GM12892 (cell line): ENCODE measurements at regions not wholly inside any gene's neighbourhood (a gene's known extent, or its start where the extent isn't known, plus 50 kb on each side); places are given as distances from the start of the nearest gene placed in this dataset.
A peak's percentile ranks its signal among the peaks of the same experiment; 100 is the strongest.

Experiments
- DNase-seq: peaks from one replicate; pipeline ENCODE4 v3.0.0; 2011; ENCODE audit not compliant: insufficient read length
- FAIRE-seq: peaks from 2 replicates; lab custom pipeline; 2011; peaks lifted over from hg19 to GRCh38; lab: Jason Lieb, UNC
- POLR2A ChIP-seq: IDR thresholded peaks from 2 replicates; pipeline ENCODE4 v1.6.1; 2011; ENCODE audit warnings: low read depth, low read length, control low read depth
- POLR2AphosphoS5 ChIP-seq: IDR thresholded peaks from 2 replicates; pipeline ENCODE4 v1.6.1; 2011; ENCODE audit warnings: low read depth, low read length, control low read depth
- TAF1 ChIP-seq: IDR thresholded peaks from 2 replicates; pipeline ENCODE4 v1.6.1; 2011; ENCODE audit warnings: low read depth, mild to moderate bottlenecking, control low read depth, low read length, borderline replicate concordance

GRCh38 chr1:112807999-112808398 lies 92.9 kb upstream of the PPM1J start:
- DNase-seq (no peak), FAIRE-seq (no peak)
- TF ChIP-seq POLR2A, result no peak
- no peak for TF ChIP-seq TAF1
- TF ChIP-seq POLR2AphosphoS5, result no peak

- TF ChIP-seq TAF1 (no peak), POLR2A (no peak), POLR2AphosphoS5 (no peak)
- DNase-seq, result no peak
- FAIRE-seq, result no peak
Observed at GRCh38 chr1:112807117-112807516, 92.0 kb upstream of the PPM1J start.

GRCh38 chr1:112806090-112806642 lies 91.0 kb upstream of the PPM1J start:
- TF ChIP-seq POLR2AphosphoS5 (no peak), TAF1 (no peak), POLR2A (no peak)
- FAIRE-seq (no peak), DNase-seq (no peak)

GRCh38 chr1:112805155-112805853 lies 90.2 kb upstream of the PPM1J start:
- no peak for FAIRE-seq
- TF ChIP-seq POLR2AphosphoS5 (no peak), TAF1 (no peak), POLR2A (no peak)
- DNase-seq, result no peak

- TF ChIP-seq POLR2AphosphoS5 (no peak), TAF1 (no peak), POLR2A (no peak)
- peak; percentile 44 for DNase-seq
- FAIRE-seq, result peak; percentile 51
Observed at GRCh38 chr1:112803906-112804762, 89.0 kb upstream of the PPM1J start.

GRCh38 chr1:112800289-112800688 lies 85.2 kb upstream of the PPM1J start:
- DNase-seq (no peak), FAIRE-seq (no peak)
- TF ChIP-seq POLR2A (no peak), TAF1 (no peak), POLR2AphosphoS5 (no peak)

- no peak for FAIRE-seq
- no peak for DNase-seq
- no peak for TF ChIP-seq TAF1
Observed at GRCh38 chr1:112798292-112798691, 83.2 kb upstream of the PPM1J start.

- FAIRE-seq (no peak), DNase-seq (no peak)
- TF ChIP-seq POLR2AphosphoS5, result no peak
- TF ChIP-seq POLR2A, result no peak
- TF ChIP-seq TAF1, result no peak
Observed at GRCh38 chr1:112797224-112797623, 82.1 kb upstream of the PPM1J start.

GRCh38 chr1:112794654-112795239 lies 79.6 kb upstream of the PPM1J start:
- TF ChIP-seq POLR2A (no peak), POLR2AphosphoS5 (no peak), TAF1 (no peak)
- FAIRE-seq (no peak), DNase-seq (no peak)

GRCh38 chr1:112793631-112794565 lies 78.8 kb upstream of the PPM1J start:
- FAIRE-seq, result no peak
- TF ChIP-seq TAF1 (no peak), POLR2A (no peak), POLR2AphosphoS5 (no peak)

More at GRCh38 chr1:112793631-112794565, 78.8 kb upstream of the PPM1J start:
- DNase-seq, result no peak
